ENCODE measurements at regions not wholly inside any gene's neighbourhood (a gene's known extent, or its start where the extent isn't known, plus 50 kb on each side); places are given as distances from the start of the nearest gene placed in this dataset.

- TF ChIP-seq POLR2A (IDR thresholded peaks at IDR 0.05) (no peak), CTCF (IDR thresholded peaks at IDR 0.05) (peak; percentile 57 to 85 (median 78))
Measured at GRCh38 chr5:71782771-71783770, 64.0 kb downstream of the CARTPT start.
